HEK293 (cell line): ENCODE measurements at regions not wholly inside any gene's neighbourhood (a gene's known extent, or its start where the extent isn't known, plus 50 kb on each side); places are given as distances from the start of the nearest gene placed in this dataset.
A peak's percentile ranks its signal among the peaks of the same experiment; 100 is the strongest.

Source experiments
- CTCF ChIA-PET: fragments of 350-600 bp; formaldehyde crosslinking; extraction: SDS; loops from one replicate; lab custom pipeline; 2021; ENCODE audit warnings: antibody characterized with exemption; lab: Yijun Ruan, JAX
- POLR2A ChIA-PET: fragments of 300-600 bp; formaldehyde crosslinking; extraction: SDS; loops from one replicate; lab custom pipeline; 2020; ENCODE audit warnings: antibody characterized with exemption, inconsistent platforms; lab: Yijun Ruan, JAX
- H3K27ac ChIP-seq: fragments of 200-500 bp; sonication (Bioruptor generic); 2 replicates; pipeline ENCODE4 v1.5.1; 2014; ENCODE audit warnings: low read depth, low read length, control low read depth, inconsistent platforms; ENCODE audit errors: extremely low read depth
- H3K36me3 ChIP-seq, 2 experiments: fragments of 200-500 bp in 1 of 2; sonication (Bioruptor generic) in 1 of 2; 1 replicate in 1 of 2; 2 replicates in 1 of 2; pipeline ENCODE4 v1.5.1; 2014 to 2017; ENCODE audit warnings: inconsistent platforms in 2 of 2, low read length in 2 of 2; ENCODE audit not compliant: control insufficient read depth in 2 of 2, insufficient read depth in 1 of 2
- H3K4me1 ChIP-seq: fragments of 200-500 bp; sonication (Bioruptor generic); 2 replicates; pipeline ENCODE4 v1.5.1; 2014; ENCODE audit warnings: mild to moderate bottlenecking, low read length, inconsistent platforms; ENCODE audit not compliant: control insufficient read depth, insufficient read depth
- H3K4me3 ChIP-seq: 2 replicates; pipeline ENCODE4 v1.5.1; 2011; ENCODE audit warnings: low read depth, mild to moderate bottlenecking, control low read depth, low read length, moderate library complexity
- H3K9me3 ChIP-seq: fragments of 200-500 bp; sonication (Bioruptor generic); 2 replicates; pipeline ENCODE4 v1.5.1; 2014; ENCODE audit warnings: low read depth, low read length, inconsistent platforms; ENCODE audit not compliant: control insufficient read depth, insufficient read depth
- ATF2 ChIP-seq: fragments of 450-650 bp; formaldehyde crosslinking; IDR thresholded peaks from 2 replicates; pipeline ENCODE4 v1.5.1; 2016; ENCODE audit warnings: missing biosample characterization, missing genetic modification characterization, low read depth
- BCL6B ChIP-seq: fragments of 450-650 bp; formaldehyde crosslinking; IDR thresholded peaks from 2 replicates; pipeline ENCODE4 v1.5.1; 2017; ENCODE audit warnings: missing biosample characterization, missing genetic modification characterization
- EGR2 ChIP-seq: fragments of 450-650 bp; formaldehyde crosslinking; IDR thresholded peaks from 2 replicates; pipeline ENCODE4 v1.5.1; 2016; ENCODE audit warnings: low read depth, missing biosample characterization, missing genetic modification characterization
- ELK4 ChIP-seq: IDR thresholded peaks from 2 replicates; pipeline ENCODE4 v1.6.1; 2011; ENCODE audit warnings: mild to moderate bottlenecking, low read depth, low read length, borderline replicate concordance
- RBAK ChIP-seq: fragments of 450-650 bp; formaldehyde crosslinking; IDR thresholded peaks from 2 replicates; pipeline ENCODE4 v1.5.1; 2016; ENCODE audit warnings: missing biosample characterization, missing genetic modification characterization
- ZBTB6 ChIP-seq: fragments of 450-650 bp; formaldehyde crosslinking; IDR thresholded peaks from 2 replicates; pipeline ENCODE4 v1.5.1; 2017; ENCODE audit warnings: missing biosample characterization, missing genetic modification characterization
- ZFHX2 ChIP-seq: fragments of 450-650 bp; formaldehyde crosslinking; conservative IDR thresholded peaks from 2 replicates; pipeline ENCODE4 v1.5.1; 2016; ENCODE audit warnings: missing biosample characterization, missing genetic modification characterization
- ZNF157 ChIP-seq: fragments of 450-650 bp; formaldehyde crosslinking; IDR thresholded peaks from 2 replicates; pipeline ENCODE4 v1.5.1; 2016; ENCODE audit warnings: missing biosample characterization, missing genetic modification characterization
- ZNF514 ChIP-seq: fragments of 450-650 bp; formaldehyde crosslinking; IDR thresholded peaks from 2 replicates; pipeline ENCODE4 v1.5.1; 2016; ENCODE audit warnings: missing biosample characterization, missing genetic modification characterization
- ZNF560 ChIP-seq: fragments of 450-650 bp; formaldehyde crosslinking; IDR thresholded peaks from 2 replicates; pipeline ENCODE4 v1.5.1; 2017; ENCODE audit warnings: missing biosample characterization, missing genetic modification characterization, borderline replicate concordance
- ZNF580 ChIP-seq: fragments of 450-650 bp; formaldehyde crosslinking; IDR thresholded peaks from 2 replicates; pipeline ENCODE4 v1.5.1; 2016; ENCODE audit warnings: missing biosample characterization, missing genetic modification characterization
- ZNF704 ChIP-seq: fragments of 450-650 bp; formaldehyde crosslinking; IDR thresholded peaks from 2 replicates; pipeline ENCODE4 v1.5.1; 2016; ENCODE audit warnings: missing biosample characterization, missing genetic modification characterization

- H3K36me3 ChIP-seq: no peaks in the 10 kb centered on the region
- ChIA-PET CTCF (interaction anchor here (1.1 to 1.2 kb wide), 2 partner anchors 17 to 29 kb away, joined by 4 to 5 read pairs; no protein-coding TSS in a partner anchor), POLR2A (no interaction called here)
- TF ChIP-seq ZNF514 (tag by site-specific recombination) (no peak), RBAK (no peak), ZNF580 (no peak)
- H3K4me3 ChIP-seq: no peak overlapping the region
- no peaks in the 10 kb centered on the region for H3K9me3 ChIP-seq
- no peaks in the 10 kb centered on the region for H3K4me1 ChIP-seq
- no peak overlapping the region for H3K27ac ChIP-seq
These were observed 56.9 kb upstream of the ENPP4 start for GRCh38 chr6:46072866-46073265.

GRCh38 chr6:46078294-46078693 lies 51.5 kb upstream of the ENPP4 start:
- CTCF ChIA-PET: interaction anchor here (0.6 kb wide), 1 partner anchor 10 kb away, joined by 5 read pairs; no protein-coding TSS in a partner anchor
- Histone ChIP-seq H3K4me1 (peaks cover 3% of the 10 kb centered on the region; the same call in 1 of the 2 replicates), H3K4me3 (no peak overlapping the region), H3K27ac (no peak overlapping the region), H3K9me3 (no peaks in the 10 kb centered on the region), H3K36me3 (no peaks in the 10 kb centered on the region)
- TF ChIP-seq ZFHX2 (tag by site-specific recombination) (peak; percentile 73), ZNF560 (tag by site-specific recombination) (no peak), EGR2 (peak; percentile 71)
- POLR2A ChIA-PET: no interaction called here

GRCh38 chr6:46079061-46079460 lies 50.7 kb upstream of the ENPP4 start:
- H3K27ac ChIP-seq: no peak overlapping the region
- ChIA-PET CTCF (interaction anchor here (1.3 to 2.5 kb wide), 2 partner anchors 12 to 148 kb away, joined by 4 to 15 read pairs; no protein-coding TSS in a partner anchor), POLR2A (no interaction called here)
- H3K9me3 ChIP-seq: no peaks in the 10 kb centered on the region
- H3K4me1 ChIP-seq: peaks cover 3% of the 10 kb centered on the region; the same call in 1 of the 2 replicates
- H3K4me3 ChIP-seq: no peak overlapping the region
- no peak for TF ChIP-seq ATF2
- TF ChIP-seq ELK4: no peak
- no peak for TF ChIP-seq ZNF157 (tag by site-specific recombination)
- TF ChIP-seq BCL6B (tag by site-specific recombination): no peak
- TF ChIP-seq ZBTB6 (tag by site-specific recombination): no peak
- no peak for TF ChIP-seq ZNF704 (tag by site-specific recombination)
- TF ChIP-seq, all 188 proteins: peak for 0
- H3K36me3 ChIP-seq: no peaks in the 10 kb centered on the region
